GM23338 (cell line): ENCODE measurements at regions not wholly inside any gene's neighbourhood (a gene's known extent, or its start where the extent isn't known, plus 50 kb on each side); places are given as distances from the start of the nearest gene placed in this dataset.

Source experiments
- ATAC-seq: fragments of 200-7000 bp; cut with Tn5 transposase; 3 replicates; pipeline ENCODE4 v1.9.1; 2020
- DNase-seq: peaks from one replicate; pipeline ENCODE4 v3.0.0-alpha.2; 2015; ENCODE audit warnings: low spot score
- H2AFZ ChIP-seq: fragments of 200-600 bp; sonication (generic); 2 replicates; pipeline ENCODE4 v1.8.0; 2016; ENCODE audit warnings: antibody characterized with exemption, mild to moderate bottlenecking, moderate library complexity
- H3F3A ChIP-seq: fragments of 200-600 bp; sonication (generic); replicated peaks from 2 replicates; pipeline ENCODE4 v1.8.0; 2017; ENCODE audit warnings: antibody characterized with exemption, mixed run types, low read depth
- H3K27ac ChIP-seq: fragments of 200-600 bp; sonication (generic); 2 replicates; pipeline ENCODE4 v1.6.1; 2016; ENCODE audit warnings: low read depth
- H3K27me3 ChIP-seq: fragments of 200-600 bp; sonication (generic); 2 replicates; pipeline ENCODE4 v1.8.0; 2016; ENCODE audit warnings: mild to moderate bottlenecking, mixed run types, moderate library complexity; ENCODE audit not compliant: insufficient read depth
- H3K36me3 ChIP-seq: fragments of 200-600 bp; sonication (generic); 2 replicates; pipeline ENCODE4 v1.8.0; 2016; ENCODE audit warnings: mild to moderate bottlenecking; ENCODE audit not compliant: insufficient read depth
- H3K4me1 ChIP-seq: fragments of 200-600 bp; sonication (generic); 2 replicates; pipeline ENCODE4 v1.8.0; 2016; ENCODE audit warnings: mild to moderate bottlenecking, moderate library complexity; ENCODE audit not compliant: insufficient read depth
- H3K4me2 ChIP-seq: fragments of 200-600 bp; sonication (generic); 2 replicates; pipeline ENCODE4 v1.7.1; 2017; ENCODE audit warnings: mixed run types
- H3K4me3 ChIP-seq: fragments of 200-600 bp; sonication (generic); 2 replicates; pipeline ENCODE4 v1.6.1; 2016; ENCODE audit warnings: mixed run types
- H3K79me2 ChIP-seq: fragments of 200-600 bp; sonication (generic); replicated peaks from 2 replicates; pipeline ENCODE4 v1.8.0; 2017; ENCODE audit warnings: mild to moderate bottlenecking; ENCODE audit not compliant: insufficient read depth
- H3K9me2 ChIP-seq: fragments of 200-600 bp; sonication (generic); 2 replicates; pipeline ENCODE4 v1.8.0; 2017; ENCODE audit not compliant: insufficient read depth
- H4K20me1 ChIP-seq: fragments of 200-600 bp; sonication (generic); replicated peaks from 2 replicates; pipeline ENCODE4 v1.8.0; 2017; ENCODE audit warnings: mild to moderate bottlenecking; ENCODE audit not compliant: insufficient read depth
- H3K27ac Mint-ChIP-seq: 2 replicates; pipeline ENCODE4 v1.8.0; 2020; ENCODE audit warnings: inconsistent platforms, mild to moderate bottlenecking, moderate library complexity, mixed read lengths
- H3K27me3 Mint-ChIP-seq: 3 replicates; pipeline ENCODE4 v1.8.0; 2022; ENCODE audit warnings: low read depth, mild to moderate bottlenecking, moderate library complexity, mixed read lengths, inconsistent platforms; ENCODE audit not compliant: insufficient read depth, poor library complexity
- H3K36me3 Mint-ChIP-seq: 3 replicates; pipeline ENCODE4 v1.8.0; 2021; ENCODE audit warnings: low read depth, mild to moderate bottlenecking, inconsistent platforms, moderate library complexity, mixed read lengths
- H3K4me1 Mint-ChIP-seq: 3 replicates; pipeline ENCODE4 v1.8.0; 2020; ENCODE audit warnings: mild to moderate bottlenecking, inconsistent platforms, mixed read lengths
- H3K4me3 Mint-ChIP-seq: 3 replicates; pipeline ENCODE4 v1.8.0; 2021; ENCODE audit warnings: moderate library complexity, mild to moderate bottlenecking, inconsistent platforms, mixed read lengths
- H3K9me3 Mint-ChIP-seq: 3 replicates; pipeline ENCODE4 v1.8.0; 2020; ENCODE audit warnings: moderate library complexity, mild to moderate bottlenecking, inconsistent platforms, mixed read lengths
- CREB1 ChIP-seq: fragments of 250-450 bp; sonication (Bioruptor Pico); IDR thresholded peaks from 2 replicates; pipeline ENCODE4 v1.5.0; 2020; ENCODE audit warnings: low read depth, mild to moderate bottlenecking, moderate library complexity
- EZH2 ChIP-seq: fragments of 200-600 bp; sonication (generic); IDR thresholded peaks from one replicate; pipeline ENCODE4 v1.8.0; 2017; ENCODE audit warnings: antibody characterized with exemption, mild to moderate bottlenecking, low read depth; ENCODE audit not compliant: unreplicated experiment
- EZH2phosphoT487 ChIP-seq: fragments of 200-600 bp; sonication (generic); IDR thresholded peaks from one replicate; pipeline ENCODE4 v1.8.1; 2018; ENCODE audit warnings: antibody characterized with exemption; ENCODE audit not compliant: unreplicated experiment
- JUNB ChIP-seq: IDR thresholded peaks from one replicate; pipeline ENCODE4 v1.6.1; 2016; ENCODE audit warnings: antibody characterized with exemption; ENCODE audit not compliant: unreplicated experiment
- NANOG ChIP-seq: IDR thresholded peaks from 2 replicates; pipeline ENCODE4 v1.6.1; 2016; ENCODE audit warnings: antibody characterized with exemption, borderline replicate concordance
- POLR2AphosphoS5 ChIP-seq: IDR thresholded peaks from 2 replicates; pipeline ENCODE4 v1.6.1; 2016; ENCODE audit warnings: antibody characterized with exemption, low read depth
- REST ChIP-seq: IDR thresholded peaks from one replicate; pipeline ENCODE4 v1.6.1; 2018; ENCODE audit warnings: antibody characterized with exemption; ENCODE audit not compliant: unreplicated experiment
- STAT1 ChIP-seq: IDR thresholded peaks from one replicate; pipeline ENCODE4 v1.6.1; 2016; ENCODE audit warnings: antibody characterized with exemption; ENCODE audit not compliant: unreplicated experiment
- ZNF114 ChIP-seq: fragments of 250-450 bp; sonication (Bioruptor Pico); IDR thresholded peaks from 2 replicates; pipeline ENCODE4 v1.5.0; 2020; ENCODE audit warnings: mild to moderate bottlenecking, moderate library complexity
- ZNF331 ChIP-seq: fragments of 250-450 bp; sonication (Bioruptor Pico); IDR thresholded peaks from 2 replicates; pipeline ENCODE4 v1.5.0; 2020; ENCODE audit warnings: low read depth, mild to moderate bottlenecking, moderate library complexity
- TF ChIP-seq, protein P1 (sequence below): fragments of 250-450 bp; sonication (Bioruptor Pico); IDR thresholded peaks from 2 replicates; pipeline ENCODE4 v1.5.0; 2020; ENCODE audit warnings: mild to moderate bottlenecking, moderate library complexity
- TF ChIP-seq, protein P2 (sequence below): IDR thresholded peaks from 2 replicates; pipeline ENCODE4 v1.6.1; 2016; ENCODE audit warnings: antibody characterized with exemption
- TF ChIP-seq, protein P3 (sequence below), 2 experiments: fragments of 200-600 bp in 1 of 2; sonication (generic) in 1 of 2; conservative IDR thresholded peaks; 2 replicates each; pipeline versions ENCODE4 v1.5.1 to v1.6.1; 2016 to 2017; ENCODE audit warnings: antibody characterized with exemption in 2 of 2, low read depth in 2 of 2, mild to moderate bottlenecking in 2 of 2, moderate library complexity in 1 of 2

GRCh38 chr18:66160007-66160406 lies 409.2 kb downstream of the CDH7 start:
- H3F3A ChIP-seq, result no peaks in the 10 kb centered on the region
- no peak for ATAC-seq
- H3K36me3 ChIP-seq, result no peaks in the 10 kb centered on the region
- H3K9me2 ChIP-seq, result no peaks in the 10 kb centered on the region
- H4K20me1 ChIP-seq, result no peaks in the 10 kb centered on the region
- no peaks in the 10 kb centered on the region for H3K27me3 ChIP-seq
- Mint-ChIP-seq H3K9me3 (no peaks in the 10 kb centered on the region), H3K27me3 (peaks cover 1% of the 10 kb centered on the region), H3K4me3 (no peak overlapping the region), H3K27ac (no peak overlapping the region), H3K4me1 (no peaks in the 10 kb centered on the region), H3K36me3 (no peaks in the 10 kb centered on the region)
- TF ChIP-seq ZNF114 (CRISPR knock-in tag), result no peak
- no peak for TF ChIP-seq CREB1
- TF ChIP-seq, protein P1, sequence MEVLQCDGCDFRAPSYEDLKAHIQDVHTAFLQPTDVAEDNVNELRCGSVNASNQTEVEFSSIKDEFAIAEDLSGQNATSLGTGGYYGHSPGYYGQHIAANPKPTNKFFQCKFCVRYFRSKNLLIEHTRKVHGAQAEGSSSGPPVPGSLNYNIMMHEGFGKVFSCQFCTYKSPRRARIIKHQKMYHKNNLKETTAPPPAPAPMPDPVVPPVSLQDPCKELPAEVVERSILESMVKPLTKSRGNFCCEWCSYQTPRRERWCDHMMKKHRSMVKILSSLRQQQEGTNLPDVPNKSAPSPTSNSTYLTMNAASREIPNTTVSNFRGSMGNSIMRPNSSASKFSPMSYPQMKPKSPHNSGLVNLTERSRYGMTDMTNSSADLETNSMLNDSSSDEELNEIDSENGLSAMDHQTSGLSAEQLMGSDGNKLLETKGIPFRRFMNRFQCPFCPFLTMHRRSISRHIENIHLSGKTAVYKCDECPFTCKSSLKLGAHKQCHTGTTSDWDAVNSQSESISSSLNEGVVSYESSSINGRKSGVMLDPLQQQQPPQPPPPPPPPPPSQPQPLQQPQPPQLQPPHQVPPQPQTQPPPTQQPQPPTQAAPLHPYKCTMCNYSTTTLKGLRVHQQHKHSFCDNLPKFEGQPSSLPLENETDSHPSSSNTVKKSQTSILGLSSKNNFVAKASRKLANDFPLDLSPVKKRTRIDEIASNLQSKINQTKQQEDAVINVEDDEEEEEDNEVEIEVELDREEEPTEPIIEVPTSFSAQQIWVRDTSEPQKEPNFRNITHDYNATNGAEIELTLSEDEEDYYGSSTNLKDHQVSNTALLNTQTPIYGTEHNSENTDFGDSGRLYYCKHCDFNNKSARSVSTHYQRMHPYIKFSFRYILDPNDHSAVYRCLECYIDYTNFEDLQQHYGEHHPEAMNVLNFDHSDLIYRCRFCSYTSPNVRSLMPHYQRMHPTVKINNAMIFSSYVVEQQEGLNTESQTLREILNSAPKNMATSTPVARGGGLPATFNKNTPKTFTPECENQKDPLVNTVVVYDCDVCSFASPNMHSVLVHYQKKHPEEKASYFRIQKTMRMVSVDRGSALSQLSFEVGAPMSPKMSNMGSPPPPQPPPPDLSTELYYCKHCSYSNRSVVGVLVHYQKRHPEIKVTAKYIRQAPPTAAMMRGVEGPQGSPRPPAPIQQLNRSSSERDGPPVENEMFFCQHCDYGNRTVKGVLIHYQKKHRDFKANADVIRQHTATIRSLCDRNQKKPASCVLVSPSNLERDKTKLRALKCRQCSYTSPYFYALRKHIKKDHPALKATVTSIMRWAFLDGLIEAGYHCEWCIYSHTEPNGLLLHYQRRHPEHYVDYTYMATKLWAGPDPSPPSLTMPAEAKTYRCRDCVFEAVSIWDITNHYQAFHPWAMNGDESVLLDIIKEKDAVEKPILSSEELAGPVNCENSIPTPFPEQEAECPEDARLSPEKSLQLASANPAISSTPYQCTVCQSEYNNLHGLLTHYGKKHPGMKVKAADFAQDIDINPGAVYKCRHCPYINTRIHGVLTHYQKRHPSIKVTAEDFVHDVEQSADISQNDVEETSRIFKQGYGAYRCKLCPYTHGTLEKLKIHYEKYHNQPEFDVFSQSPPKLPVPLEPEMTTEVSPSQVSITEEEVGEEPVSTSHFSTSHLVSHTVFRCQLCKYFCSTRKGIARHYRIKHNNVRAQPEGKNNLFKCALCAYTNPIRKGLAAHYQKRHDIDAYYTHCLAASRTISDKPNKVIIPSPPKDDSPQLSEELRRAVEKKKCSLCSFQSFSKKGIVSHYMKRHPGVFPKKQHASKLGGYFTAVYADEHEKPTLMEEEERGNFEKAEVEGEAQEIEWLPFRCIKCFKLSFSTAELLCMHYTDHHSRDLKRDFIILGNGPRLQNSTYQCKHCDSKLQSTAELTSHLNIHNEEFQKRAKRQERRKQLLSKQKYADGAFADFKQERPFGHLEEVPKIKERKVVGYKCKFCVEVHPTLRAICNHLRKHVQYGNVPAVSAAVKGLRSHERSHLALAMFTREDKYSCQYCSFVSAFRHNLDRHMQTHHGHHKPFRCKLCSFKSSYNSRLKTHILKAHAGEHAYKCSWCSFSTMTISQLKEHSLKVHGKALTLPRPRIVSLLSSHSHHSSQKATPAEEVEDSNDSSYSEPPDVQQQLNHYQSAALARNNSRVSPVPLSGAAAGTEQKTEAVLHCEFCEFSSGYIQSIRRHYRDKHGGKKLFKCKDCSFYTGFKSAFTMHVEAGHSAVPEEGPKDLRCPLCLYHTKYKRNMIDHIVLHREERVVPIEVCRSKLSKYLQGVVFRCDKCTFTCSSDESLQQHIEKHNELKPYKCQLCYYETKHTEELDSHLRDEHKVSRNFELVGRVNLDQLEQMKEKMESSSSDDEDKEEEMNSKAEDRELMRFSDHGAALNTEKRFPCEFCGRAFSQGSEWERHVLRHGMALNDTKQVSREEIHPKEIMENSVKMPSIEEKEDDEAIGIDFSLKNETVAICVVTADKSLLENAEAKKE, result no peak
- TF ChIP-seq STAT1, result no peak
- TF ChIP-seq, protein P2, sequence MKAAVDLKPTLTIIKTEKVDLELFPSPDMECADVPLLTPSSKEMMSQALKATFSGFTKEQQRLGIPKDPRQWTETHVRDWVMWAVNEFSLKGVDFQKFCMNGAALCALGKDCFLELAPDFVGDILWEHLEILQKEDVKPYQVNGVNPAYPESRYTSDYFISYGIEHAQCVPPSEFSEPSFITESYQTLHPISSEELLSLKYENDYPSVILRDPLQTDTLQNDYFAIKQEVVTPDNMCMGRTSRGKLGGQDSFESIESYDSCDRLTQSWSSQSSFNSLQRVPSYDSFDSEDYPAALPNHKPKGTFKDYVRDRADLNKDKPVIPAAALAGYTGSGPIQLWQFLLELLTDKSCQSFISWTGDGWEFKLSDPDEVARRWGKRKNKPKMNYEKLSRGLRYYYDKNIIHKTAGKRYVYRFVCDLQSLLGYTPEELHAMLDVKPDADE, result no peak
- TF ChIP-seq REST, result no peak
- TF ChIP-seq, protein P3, sequence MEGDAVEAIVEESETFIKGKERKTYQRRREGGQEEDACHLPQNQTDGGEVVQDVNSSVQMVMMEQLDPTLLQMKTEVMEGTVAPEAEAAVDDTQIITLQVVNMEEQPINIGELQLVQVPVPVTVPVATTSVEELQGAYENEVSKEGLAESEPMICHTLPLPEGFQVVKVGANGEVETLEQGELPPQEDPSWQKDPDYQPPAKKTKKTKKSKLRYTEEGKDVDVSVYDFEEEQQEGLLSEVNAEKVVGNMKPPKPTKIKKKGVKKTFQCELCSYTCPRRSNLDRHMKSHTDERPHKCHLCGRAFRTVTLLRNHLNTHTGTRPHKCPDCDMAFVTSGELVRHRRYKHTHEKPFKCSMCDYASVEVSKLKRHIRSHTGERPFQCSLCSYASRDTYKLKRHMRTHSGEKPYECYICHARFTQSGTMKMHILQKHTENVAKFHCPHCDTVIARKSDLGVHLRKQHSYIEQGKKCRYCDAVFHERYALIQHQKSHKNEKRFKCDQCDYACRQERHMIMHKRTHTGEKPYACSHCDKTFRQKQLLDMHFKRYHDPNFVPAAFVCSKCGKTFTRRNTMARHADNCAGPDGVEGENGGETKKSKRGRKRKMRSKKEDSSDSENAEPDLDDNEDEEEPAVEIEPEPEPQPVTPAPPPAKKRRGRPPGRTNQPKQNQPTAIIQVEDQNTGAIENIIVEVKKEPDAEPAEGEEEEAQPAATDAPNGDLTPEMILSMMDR (conservative IDR thresholded peaks at IDR 0.05; ENCODE audit: low read depth in 2 of 2), result no peak
- TF ChIP-seq POLR2AphosphoS5, result no peak
- no peak for TF ChIP-seq ZNF331
- TF ChIP-seq JUNB, result no peak
- no peak for TF ChIP-seq EZH2
- TF ChIP-seq NANOG, result no peak
- no peak for TF ChIP-seq EZH2phosphoT487
- H3K4me1 ChIP-seq, result no peaks in the 10 kb centered on the region
- no peak overlapping the region for H3K4me2 ChIP-seq
- DNase-seq, result no peak
- no peak overlapping the region for H3K27ac ChIP-seq
- H2AFZ ChIP-seq, result no peak overlapping the region
- no peak overlapping the region for H3K4me3 ChIP-seq
- H3K79me2 ChIP-seq, result no peaks in the 10 kb centered on the region
